ENCODE measurements at regions not wholly inside any gene's neighbourhood (a gene's known extent, or its start where the extent isn't known, plus 50 kb on each side); places are given as distances from the start of the nearest gene placed in this dataset.
"Not testable (repeated sequence)": the region's sequence is repeated elsewhere in the genome, so short reads cannot be mapped to it uniquely, and the experiment has no call there.

- H3K27me3 ChIP-seq (ENCODE audit: control insufficient read depth, insufficient read depth, low read length), result no peaks in the 10 kb centered on the region
- TF ChIP-seq SIN3A (IDR thresholded peaks at IDR 0.05; ENCODE audit: borderline replicate concordance, insufficient read depth, low read depth, low read length) (no peak), TCF7L2 (IDR thresholded peaks at IDR 0.05; ENCODE audit: low read depth, low read length) (no peak), POLR2AphosphoS5 (IDR thresholded peaks at IDR 0.05; ENCODE audit: low read depth, low read length) (no peak)
- TF ChIP-seq, protein P1, sequence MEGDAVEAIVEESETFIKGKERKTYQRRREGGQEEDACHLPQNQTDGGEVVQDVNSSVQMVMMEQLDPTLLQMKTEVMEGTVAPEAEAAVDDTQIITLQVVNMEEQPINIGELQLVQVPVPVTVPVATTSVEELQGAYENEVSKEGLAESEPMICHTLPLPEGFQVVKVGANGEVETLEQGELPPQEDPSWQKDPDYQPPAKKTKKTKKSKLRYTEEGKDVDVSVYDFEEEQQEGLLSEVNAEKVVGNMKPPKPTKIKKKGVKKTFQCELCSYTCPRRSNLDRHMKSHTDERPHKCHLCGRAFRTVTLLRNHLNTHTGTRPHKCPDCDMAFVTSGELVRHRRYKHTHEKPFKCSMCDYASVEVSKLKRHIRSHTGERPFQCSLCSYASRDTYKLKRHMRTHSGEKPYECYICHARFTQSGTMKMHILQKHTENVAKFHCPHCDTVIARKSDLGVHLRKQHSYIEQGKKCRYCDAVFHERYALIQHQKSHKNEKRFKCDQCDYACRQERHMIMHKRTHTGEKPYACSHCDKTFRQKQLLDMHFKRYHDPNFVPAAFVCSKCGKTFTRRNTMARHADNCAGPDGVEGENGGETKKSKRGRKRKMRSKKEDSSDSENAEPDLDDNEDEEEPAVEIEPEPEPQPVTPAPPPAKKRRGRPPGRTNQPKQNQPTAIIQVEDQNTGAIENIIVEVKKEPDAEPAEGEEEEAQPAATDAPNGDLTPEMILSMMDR (IDR thresholded peaks at IDR 0.05), result no peak
- TF ChIP-seq, protein P2, sequence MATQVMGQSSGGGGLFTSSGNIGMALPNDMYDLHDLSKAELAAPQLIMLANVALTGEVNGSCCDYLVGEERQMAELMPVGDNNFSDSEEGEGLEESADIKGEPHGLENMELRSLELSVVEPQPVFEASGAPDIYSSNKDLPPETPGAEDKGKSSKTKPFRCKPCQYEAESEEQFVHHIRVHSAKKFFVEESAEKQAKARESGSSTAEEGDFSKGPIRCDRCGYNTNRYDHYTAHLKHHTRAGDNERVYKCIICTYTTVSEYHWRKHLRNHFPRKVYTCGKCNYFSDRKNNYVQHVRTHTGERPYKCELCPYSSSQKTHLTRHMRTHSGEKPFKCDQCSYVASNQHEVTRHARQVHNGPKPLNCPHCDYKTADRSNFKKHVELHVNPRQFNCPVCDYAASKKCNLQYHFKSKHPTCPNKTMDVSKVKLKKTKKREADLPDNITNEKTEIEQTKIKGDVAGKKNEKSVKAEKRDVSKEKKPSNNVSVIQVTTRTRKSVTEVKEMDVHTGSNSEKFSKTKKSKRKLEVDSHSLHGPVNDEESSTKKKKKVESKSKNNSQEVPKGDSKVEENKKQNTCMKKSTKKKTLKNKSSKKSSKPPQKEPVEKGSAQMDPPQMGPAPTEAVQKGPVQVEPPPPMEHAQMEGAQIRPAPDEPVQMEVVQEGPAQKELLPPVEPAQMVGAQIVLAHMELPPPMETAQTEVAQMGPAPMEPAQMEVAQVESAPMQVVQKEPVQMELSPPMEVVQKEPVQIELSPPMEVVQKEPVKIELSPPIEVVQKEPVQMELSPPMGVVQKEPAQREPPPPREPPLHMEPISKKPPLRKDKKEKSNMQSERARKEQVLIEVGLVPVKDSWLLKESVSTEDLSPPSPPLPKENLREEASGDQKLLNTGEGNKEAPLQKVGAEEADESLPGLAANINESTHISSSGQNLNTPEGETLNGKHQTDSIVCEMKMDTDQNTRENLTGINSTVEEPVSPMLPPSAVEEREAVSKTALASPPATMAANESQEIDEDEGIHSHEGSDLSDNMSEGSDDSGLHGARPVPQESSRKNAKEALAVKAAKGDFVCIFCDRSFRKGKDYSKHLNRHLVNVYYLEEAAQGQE (IDR thresholded peaks at IDR 0.05; ENCODE audit: insufficient read depth in 1 of 2, low read depth in 2 of 2, low read length in 1 of 2), result no peak
- ChIA-PET CTCF (no interaction called here), POLR2A (no interaction called here)
- no peaks in the 10 kb centered on the region for H3K36me3 ChIP-seq (ENCODE audit: control insufficient read depth, insufficient read depth, low read length)
- H3K27ac ChIP-seq (ENCODE audit: low read length), result no peak overlapping the region
- intact Hi-C loops (cut with micrococcal nuclease; ENCODE audit: unreplicated experiment), result no loop called here
- H3K9me3 ChIP-seq (ENCODE audit: control insufficient read depth, insufficient read depth, low read depth, low read length), result no peaks in the 10 kb centered on the region
- no peak overlapping the region for H3K4me3 ChIP-seq (ENCODE audit: low read depth in 2 of 2, low read length in 2 of 2)
- no TSS peak for BruUV-seq (replicated peaks)
- H3K4me1 ChIP-seq (ENCODE audit: control insufficient read depth, insufficient read depth, low read length), result no peaks in the 10 kb centered on the region
- in situ Hi-C loops (cut with HindIII; ENCODE audit: low pct_unique_long_range_greater_than_20kb, low sequenced_read_pairs), result no loop called here
- ATAC-seq (no peak), DNase-seq (ENCODE audit: low read depth, low spot score) (no peak)
Measured at GRCh38 chr7:84735011-84735410, 451.8 kb downstream of the SEMA3D start.

DNA sequence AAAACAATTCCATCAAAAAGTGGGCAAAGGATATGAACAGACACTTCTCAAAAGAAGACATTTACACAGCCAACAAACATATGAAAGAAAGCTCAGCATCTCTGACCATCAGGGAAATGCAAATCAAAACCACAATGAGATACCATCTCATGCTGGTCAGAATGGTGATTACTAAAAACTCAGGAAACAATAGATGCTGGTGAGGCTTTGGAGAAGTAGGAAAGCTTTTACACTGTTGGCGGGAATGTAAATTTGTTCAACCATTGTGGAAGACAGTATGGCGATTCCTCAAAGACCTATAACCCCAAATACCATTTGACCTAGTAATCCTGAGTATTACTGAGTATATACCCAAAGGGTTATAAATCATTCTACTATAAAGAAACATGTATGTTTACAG, 452.9 kb downstream of the SEMA3D start:
- in situ Hi-C loops (cut with HindIII; ENCODE audit: low pct_unique_long_range_greater_than_20kb, low sequenced_read_pairs); H3K4me1 ChIP-seq (ENCODE audit: control insufficient read depth, insufficient read depth, low read length); H3K36me3 ChIP-seq (ENCODE audit: control insufficient read depth, insufficient read depth, low read length); H3K27me3 ChIP-seq (ENCODE audit: control insufficient read depth, insufficient read depth, low read length); H3K4me3 ChIP-seq (ENCODE audit: low read depth in 2 of 2, low read length in 2 of 2); BruUV-seq (replicated peaks); intact Hi-C loops (cut with micrococcal nuclease; ENCODE audit: unreplicated experiment); DNase-seq (ENCODE audit: low read depth, low spot score); POLR2A ChIA-PET; CTCF ChIA-PET; ATAC-seq; H3K27ac ChIP-seq (ENCODE audit: low read length); H3K9me3 ChIP-seq (ENCODE audit: control insufficient read depth, insufficient read depth, low read depth, low read length): not testable (repeated sequence)

- BruUV-seq (replicated peaks); intact Hi-C loops (cut with micrococcal nuclease; ENCODE audit: unreplicated experiment); H3K27me3 ChIP-seq (ENCODE audit: control insufficient read depth, insufficient read depth, low read length); H3K4me3 ChIP-seq (ENCODE audit: low read depth in 2 of 2, low read length in 2 of 2); H3K4me1 ChIP-seq (ENCODE audit: control insufficient read depth, insufficient read depth, low read length); CTCF ChIA-PET; H3K9me3 ChIP-seq (ENCODE audit: control insufficient read depth, insufficient read depth, low read depth, low read length); ATAC-seq; in situ Hi-C loops (cut with HindIII; ENCODE audit: low pct_unique_long_range_greater_than_20kb, low sequenced_read_pairs); H3K36me3 ChIP-seq (ENCODE audit: control insufficient read depth, insufficient read depth, low read length); DNase-seq (ENCODE audit: low read depth, low spot score); H3K27ac ChIP-seq (ENCODE audit: low read length); POLR2A ChIA-PET: not testable (repeated sequence)
Measured at GRCh38 chr7:84730864-84731263, 456.0 kb downstream of the SEMA3D start.
